Breast epithelium (tissue), 4 donors: ENCODE measurements at regions not wholly inside any gene's neighbourhood (a gene's known extent, or its start where the extent isn't known, plus 50 kb on each side); places are given as distances from the start of the nearest gene placed in this dataset.

Experiments used
- DNase-seq, 2 donors: peaks; one replicate each; pipeline ENCODE4 v3.0.0-alpha.2; 2019; ENCODE audit warnings: low spot score in 2 of 2
- H3K27ac ChIP-seq, 2 donors: fragments of 200-600 bp; sonication (generic) in 1 of 2; one replicate each; pipeline ENCODE4 v1.5.1; 2016 to 2019; ENCODE audit warnings: mild to moderate bottlenecking in 1 of 2
- H3K27me3 ChIP-seq, 2 donors: fragments of 200-600 bp; sonication (generic) in 1 of 2; one replicate each; pipeline versions ENCODE4 v1.5.1 to v1.6.0; 2017 to 2019; ENCODE audit warnings: control low read depth in 1 of 2, mild to moderate bottlenecking in 1 of 2
- H3K36me3 ChIP-seq: fragments of 200-600 bp; one replicate; pipeline ENCODE4 v1.5.1; 2019
- H3K4me1 ChIP-seq, 2 donors: fragments of 200-600 bp; sonication (generic); one replicate each; pipeline ENCODE4 v1.5.1; 2016 to 2019; ENCODE audit warnings: control low read depth in 1 of 2
- H3K4me3 ChIP-seq, 3 donors: fragments of 200-600 bp; sonication (generic); 1 replicate in 2 of 3; 2 replicates in 1 of 3; pipeline ENCODE4 v1.5.1; 2016 to 2019; ENCODE audit warnings: mild to moderate bottlenecking in 3 of 3, moderate library complexity in 2 of 3
- H3K9me3 ChIP-seq, 2 donors: fragments of 200-600 bp; sonication (generic) in 1 of 2; one replicate each; pipeline ENCODE4 v1.5.1; 2016 to 2019; ENCODE audit warnings: control low read depth in 1 of 2
- CTCF ChIP-seq, 3 donors: fragments of 450-650 bp; IDR thresholded peaks; one replicate each; pipeline ENCODE4 v1.5.1; 2016 to 2017; ENCODE audit warnings: antibody characterized with exemption in 3 of 3, mild to moderate bottlenecking in 3 of 3, moderate library complexity in 3 of 3
- POLR2A ChIP-seq: fragments of 450-650 bp; IDR thresholded peaks from one replicate; pipeline ENCODE4 v1.6.1; 2016; ENCODE audit warnings: antibody characterized with exemption, mild to moderate bottlenecking, moderate library complexity
- POLR2AphosphoS5 ChIP-seq, 3 donors: sonication (generic); formaldehyde crosslinking; IDR thresholded peaks; one replicate each; pipeline ENCODE4 v1.6.1; 2017; ENCODE audit warnings: antibody characterized with exemption in 3 of 3
- intact Hi-C: fragments of 100-400 bp; cut with DNase I; formaldehyde crosslinking; loops from one replicate; pipeline ENCODE4 v1.15.1; 2023; ENCODE audit warnings: low total_unique reads

GRCh38 chr2:129772190-129772579 lies 207.3 kb upstream of the RAB6C start:
- no peak for DNase-seq
- TF ChIP-seq POLR2A = no peak
- intact Hi-C loops = no loop called here
- no peak overlapping the region for H3K4me3 ChIP-seq
- no peak overlapping the region for H3K27ac ChIP-seq
- H3K36me3 ChIP-seq = no peaks in the 10 kb centered on the region
- H3K9me3 ChIP-seq = peaks cover 0 to 6% of the 10 kb centered on the region in 2 donors
- no peaks in the 10 kb centered on the region for H3K4me1 ChIP-seq
- no peaks in the 10 kb centered on the region for H3K27me3 ChIP-seq

DNA sequence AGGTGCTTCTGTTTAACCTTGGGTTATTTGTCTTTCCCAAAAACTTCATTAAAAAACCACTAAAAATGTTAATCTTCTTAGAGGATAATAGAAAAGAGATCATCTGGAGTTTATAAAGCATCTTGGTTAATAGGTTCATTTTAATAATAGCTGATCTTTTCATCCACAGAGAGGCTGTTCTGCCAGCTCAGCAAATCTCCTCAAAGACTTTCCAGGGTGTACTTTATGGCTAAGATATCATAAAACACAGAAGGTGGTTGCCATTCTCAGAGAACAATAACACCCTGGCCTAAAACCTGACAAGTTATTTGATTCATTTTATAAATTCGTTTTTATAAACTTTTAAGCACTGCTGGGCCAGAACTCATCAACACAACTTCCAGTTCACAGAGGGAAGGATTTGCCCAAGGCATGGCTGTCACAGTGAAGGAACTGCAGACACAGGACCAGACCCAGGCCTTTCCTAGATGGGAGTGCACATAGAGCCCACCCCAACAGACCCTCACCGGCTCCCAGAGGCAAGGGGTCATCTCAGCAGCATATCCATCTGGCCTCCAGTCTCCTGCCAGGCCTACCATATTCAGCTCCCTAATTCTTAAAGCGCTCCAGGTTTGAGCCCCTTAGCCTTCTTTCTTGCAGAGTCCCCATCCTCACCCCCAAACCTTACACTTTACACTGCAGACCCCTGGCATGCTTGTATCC lies 203.4 kb upstream of the RAB6C start:
- Histone ChIP-seq H3K4me3 (no peak overlapping the region), H3K27ac (no peak overlapping the region), H3K36me3 (no peaks in the 10 kb centered on the region), H3K9me3 (peaks cover 0 to 6% of the 10 kb centered on the region in 2 donors), H3K27me3 (no peaks in the 10 kb centered on the region), H3K4me1 (no peaks in the 10 kb centered on the region)
- intact Hi-C loops = no loop called here
- TF ChIP-seq CTCF (IDR thresholded peaks at IDR 0.05) (no peak), POLR2A (no peak), POLR2AphosphoS5 (IDR thresholded peaks at IDR 0.05) (no peak)
- DNase-seq = peak in 1 of 2 donors; percentile 10

- Histone ChIP-seq H3K27me3 (peaks cover 0 to 8% of the 10 kb centered on the region in 2 donors), H3K9me3 (peaks cover 0 to 6% of the 10 kb centered on the region in 2 donors), H3K4me3 (no peak overlapping the region), H3K27ac (no peak overlapping the region), H3K36me3 (no peaks in the 10 kb centered on the region), H3K4me1 (no peaks in the 10 kb centered on the region)
- DNase-seq = no peak
- intact Hi-C loops = no loop called here
- TF ChIP-seq POLR2A (no peak), CTCF (IDR thresholded peaks at IDR 0.05) (no peak), POLR2AphosphoS5 (IDR thresholded peaks at IDR 0.05) (no peak)
Observed at GRCh38 chr2:129777146-129777545, 202.3 kb upstream of the RAB6C start.

GRCh38 chr2:129777762-129778583 lies 201.5 kb upstream of the RAB6C start:
- Histone ChIP-seq H3K4me1 (no peaks in the 10 kb centered on the region), H3K27ac (no peak overlapping the region), H3K4me3 (no peak overlapping the region), H3K36me3 (no peaks in the 10 kb centered on the region), H3K27me3 (peaks cover 0 to 15% of the 10 kb centered on the region in 2 donors), H3K9me3 (peaks cover 0 to 6% of the 10 kb centered on the region in 2 donors)
- intact Hi-C loops = no loop called here
- DNase-seq = peak in 1 of 2 donors; percentile 14
- TF ChIP-seq POLR2AphosphoS5 (IDR thresholded peaks at IDR 0.05) = no peak

GRCh38 chr2:129778584-129778877 lies 200.9 kb upstream of the RAB6C start:
- no peaks in the 10 kb centered on the region for H3K36me3 ChIP-seq
- no peak overlapping the region for H3K4me3 ChIP-seq
- H3K4me1 ChIP-seq = no peaks in the 10 kb centered on the region
- H3K9me3 ChIP-seq = peaks cover 0 to 6% of the 10 kb centered on the region in 2 donors
- DNase-seq = no peak
- intact Hi-C loops = no loop called here
- peaks cover 0 to 15% of the 10 kb centered on the region in 2 donors for H3K27me3 ChIP-seq
- no peak overlapping the region for H3K27ac ChIP-seq
- TF ChIP-seq POLR2AphosphoS5 (IDR thresholded peaks at IDR 0.05) (no peak), CTCF (IDR thresholded peaks at IDR 0.05) (no peak), POLR2A (no peak)

GRCh38 chr2:129779783-129780182 lies 199.7 kb upstream of the RAB6C start:
- peak in 1 of 2 donors; percentile 17 for DNase-seq
- Histone ChIP-seq H3K36me3 (no peaks in the 10 kb centered on the region), H3K4me1 (no peaks in the 10 kb centered on the region), H3K27me3 (peaks cover 0 to 15% of the 10 kb centered on the region in 2 donors), H3K4me3 (no peak overlapping the region), H3K27ac (no peak overlapping the region), H3K9me3 (no peaks in the 10 kb centered on the region)
- intact Hi-C loops = no loop called here
- TF ChIP-seq POLR2A (no peak), CTCF (IDR thresholded peaks at IDR 0.05) (no peak)
